AG08396 (cell line): ENCODE measurements at regions not wholly inside any gene's neighbourhood (a gene's known extent, or its start where the extent isn't known, plus 50 kb on each side); places are given as distances from the start of the nearest gene placed in this dataset.
"Not testable (repeated sequence)": the region's sequence is repeated elsewhere in the genome, so short reads cannot be mapped to it uniquely, and the experiment has no call there.

ENCODE experiments used
- DNase-seq: peaks from one replicate; pipeline ENCODE4 v3.0.0; 2012; ENCODE audit warnings: low spot score, mixed read lengths

GRCh38 chr6:93081901-93082300 lies 337.5 kb downstream of the EPHA7 start:
- DNase-seq, result no peak

GRCh38 chr6:93079061-93079460 lies 340.3 kb downstream of the EPHA7 start:
- DNase-seq, result no peak

DNA sequence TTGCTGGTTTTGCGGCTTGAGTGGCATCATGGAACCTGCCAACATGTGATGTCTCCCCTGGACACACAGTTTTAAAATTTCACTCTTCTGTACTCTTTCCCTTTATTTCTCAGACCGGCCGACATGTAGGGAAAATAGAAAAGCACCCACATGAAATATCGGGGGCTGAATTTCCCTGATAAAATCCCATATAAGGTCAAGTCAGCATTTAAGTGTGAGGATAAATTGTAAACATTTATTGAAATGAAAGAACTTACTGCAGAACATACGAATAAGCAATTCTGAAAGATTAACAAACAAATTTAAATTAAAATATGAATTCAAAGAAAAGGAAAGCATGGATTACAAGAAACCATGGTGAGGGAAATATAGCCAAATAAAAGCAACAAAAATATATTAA lies 345.5 kb downstream of the EPHA7 start:
- no peak for DNase-seq

GRCh38 chr6:93069856-93070255 lies 349.5 kb downstream of the EPHA7 start:
- no peak for DNase-seq

- no peak for DNase-seq
These were observed 359.4 kb downstream of the EPHA7 start for GRCh38 chr6:93059911-93060310.

- DNase-seq, result no peak
These were observed 361.8 kb downstream of the EPHA7 start for GRCh38 chr6:93057584-93057983.

- no peak for DNase-seq
These were observed 371.0 kb downstream of the EPHA7 start for GRCh38 chr6:93048381-93048780.

GRCh38 chr6:93047033-93047432 lies 372.3 kb downstream of the EPHA7 start:
- DNase-seq, result no peak

DNA sequence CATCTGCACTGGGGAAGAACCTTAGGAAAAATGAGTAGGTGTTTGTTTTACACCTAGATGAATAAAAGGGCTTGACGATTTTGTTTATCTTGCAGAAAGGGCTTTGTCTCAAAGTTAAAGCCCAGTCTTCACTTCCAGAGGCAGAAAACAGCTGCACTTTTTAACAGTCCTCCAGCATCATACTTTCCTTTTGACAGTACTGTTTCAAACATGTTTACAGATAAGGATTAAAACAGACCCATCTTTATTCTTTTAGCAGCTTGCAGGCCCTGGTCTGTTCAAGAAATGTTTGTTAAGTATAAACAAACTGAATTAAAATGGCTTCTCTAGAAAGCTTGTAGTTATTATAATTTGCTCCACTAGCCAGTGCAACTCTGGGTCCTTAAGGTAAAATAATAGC lies 374.2 kb downstream of the EPHA7 start:
- DNase-seq, result no peak

DNA sequence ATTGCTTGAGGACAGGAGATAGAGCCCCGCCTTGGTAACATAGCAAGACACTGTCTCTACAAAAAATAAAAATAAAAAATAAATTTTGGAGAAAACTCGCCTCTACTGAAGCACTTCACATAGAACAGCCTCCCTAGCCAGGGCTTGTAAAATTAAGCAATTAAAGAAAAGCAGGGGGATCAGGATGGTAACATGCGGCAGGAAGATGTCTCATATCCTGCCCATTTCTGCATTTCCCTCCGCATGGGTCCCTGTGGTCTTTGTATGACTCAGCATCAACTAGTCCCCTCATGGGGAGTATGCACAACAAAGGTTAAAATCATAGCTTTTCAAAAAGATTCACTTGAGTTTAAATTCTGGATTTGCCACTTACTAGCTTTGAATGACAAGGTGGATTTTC lies 379.0 kb downstream of the EPHA7 start:
- DNase-seq, result no peak

- no peak for DNase-seq
These were observed 382.5 kb downstream of the EPHA7 start for GRCh38 chr6:93036835-93037234.

DNA sequence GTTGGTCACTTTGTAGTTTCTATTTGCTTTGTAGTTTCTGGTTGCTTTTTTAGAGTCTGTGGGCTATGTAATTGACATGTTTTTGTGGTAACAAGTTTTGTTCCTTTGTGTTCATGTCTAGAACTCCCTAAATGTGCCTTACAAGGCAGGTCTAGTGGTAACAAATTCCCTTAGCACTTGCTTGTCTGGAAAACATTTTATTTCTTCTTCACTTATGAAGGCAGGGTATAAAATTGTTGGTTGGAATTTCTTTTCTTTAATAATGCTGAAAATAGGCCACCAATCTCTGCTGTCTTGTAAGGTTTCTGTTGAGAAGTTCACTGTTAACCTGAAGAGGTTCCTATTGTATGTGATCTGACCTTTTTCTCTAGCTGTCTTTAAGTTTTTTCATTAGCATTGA lies 383.6 kb downstream of the EPHA7 start:
- no peak for DNase-seq

DNA sequence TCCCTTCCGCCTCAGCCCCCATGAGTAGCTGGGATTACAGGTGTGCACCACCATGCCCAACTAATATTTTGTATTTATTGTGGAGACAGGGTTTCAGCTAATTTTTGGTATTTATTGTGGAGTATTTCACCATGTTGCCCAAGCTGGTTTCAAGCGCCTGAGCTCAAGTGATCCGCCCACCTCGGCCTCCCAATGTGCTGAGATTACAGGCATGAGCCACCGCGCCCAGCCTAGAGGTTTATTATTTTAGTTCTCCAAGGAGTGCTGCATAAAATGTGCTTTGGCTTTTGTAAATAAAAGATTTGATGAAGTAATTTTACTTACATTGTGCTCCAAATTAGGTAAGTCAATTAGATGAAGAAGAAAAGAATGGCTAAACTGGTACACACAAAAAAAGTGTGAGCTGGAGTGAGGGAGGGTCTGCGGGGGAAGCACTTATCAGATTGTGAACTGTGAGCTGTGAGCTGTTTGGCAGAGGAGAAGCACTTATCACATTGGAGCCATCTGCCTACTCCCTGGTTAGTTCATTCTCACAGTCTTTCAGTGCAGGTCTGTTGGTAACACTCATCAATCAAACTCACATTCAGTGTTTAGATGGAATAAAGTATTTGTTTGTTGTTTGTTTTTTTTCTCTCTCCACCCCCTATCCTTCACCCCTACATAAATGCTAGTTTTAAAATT lies 398.0 kb downstream of the EPHA7 start:
- DNase-seq, result no peak

DNA sequence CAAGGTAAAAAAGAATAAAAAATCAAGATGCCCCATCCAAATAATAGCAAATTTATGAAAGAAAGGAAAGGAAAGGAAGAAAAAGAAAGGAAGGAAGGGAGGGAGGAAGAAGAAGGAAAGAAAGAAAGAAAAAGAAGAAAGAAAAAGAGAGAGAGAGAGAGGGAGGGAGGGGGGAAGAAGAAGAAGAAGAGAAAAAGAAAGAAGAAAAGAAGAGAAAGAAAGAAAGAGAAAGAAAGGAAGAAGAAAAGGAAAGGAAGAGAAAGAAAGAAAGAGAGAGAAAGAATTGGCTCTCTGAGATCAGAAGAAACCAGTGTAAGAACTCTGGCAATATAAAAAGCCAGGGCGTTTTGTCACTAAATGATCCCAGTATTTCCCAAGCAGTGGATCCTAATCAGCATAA lies 401.7 kb downstream of the EPHA7 start:
- DNase-seq, result no peak

GRCh38 chr6:93017213-93017612 lies 402.1 kb downstream of the EPHA7 start:
- DNase-seq, result no peak

DNA sequence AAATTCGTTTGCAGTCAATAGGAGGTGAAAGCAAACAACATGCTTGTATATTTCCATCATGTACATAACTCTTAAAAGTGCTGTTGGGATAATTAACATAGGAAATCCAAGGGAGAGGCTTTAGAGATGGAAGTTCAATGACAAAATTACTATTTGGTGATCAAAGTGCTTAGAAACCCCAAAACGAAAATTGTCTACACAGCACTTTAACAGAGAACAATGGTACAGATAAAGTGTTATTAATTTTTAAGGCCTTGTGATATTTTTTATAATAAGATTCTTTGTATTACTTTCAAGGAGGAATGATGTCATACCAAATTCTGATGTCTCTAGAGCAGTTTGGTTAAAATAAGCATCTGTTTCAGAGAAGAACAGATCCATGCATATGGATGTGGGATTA lies 406.3 kb downstream of the EPHA7 start:
- no peak for DNase-seq

DNA sequence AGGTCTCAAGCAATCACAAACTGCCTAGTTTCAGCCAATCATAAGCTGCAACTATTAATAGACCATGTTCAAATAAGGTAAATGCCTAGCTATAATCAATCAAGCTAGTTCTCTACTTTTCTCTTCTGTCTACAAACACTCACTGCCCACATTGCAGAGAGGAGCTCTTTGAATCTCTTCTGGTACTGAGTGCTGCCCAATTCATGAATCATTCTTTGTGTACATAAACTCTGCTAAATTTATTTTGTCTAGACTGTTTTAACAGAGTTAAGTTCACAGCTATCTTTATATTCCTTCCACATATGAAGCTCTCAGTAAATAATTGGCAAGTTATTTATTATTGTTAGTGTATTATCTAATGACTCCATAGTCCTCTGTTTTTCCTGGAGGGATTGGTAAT lies 411.0 kb downstream of the EPHA7 start:
- no peak for DNase-seq

DNA sequence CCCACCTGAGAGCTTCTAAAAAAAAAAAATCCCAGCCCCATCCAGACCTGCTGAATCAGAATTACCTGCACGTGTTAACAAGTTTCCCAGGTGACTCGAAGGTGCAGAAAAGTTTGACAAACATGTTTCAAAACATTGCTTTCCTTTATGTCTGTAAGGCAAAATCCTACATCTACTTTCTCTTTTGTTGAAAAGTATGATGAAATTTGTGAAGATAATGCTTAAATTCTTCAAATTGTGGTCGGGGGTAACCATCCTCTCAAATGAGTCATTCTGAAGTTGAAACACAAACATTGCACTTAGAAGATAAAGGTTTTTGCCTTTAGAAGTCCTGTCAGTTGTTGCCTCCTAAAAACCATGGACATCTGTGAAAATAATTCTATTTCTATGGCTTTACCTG lies 429.7 kb downstream of the EPHA7 start:
- no peak for DNase-seq

- no peak for DNase-seq
These were observed 440.1 kb downstream of the EPHA7 start for GRCh38 chr6:92979281-92979680.

DNA sequence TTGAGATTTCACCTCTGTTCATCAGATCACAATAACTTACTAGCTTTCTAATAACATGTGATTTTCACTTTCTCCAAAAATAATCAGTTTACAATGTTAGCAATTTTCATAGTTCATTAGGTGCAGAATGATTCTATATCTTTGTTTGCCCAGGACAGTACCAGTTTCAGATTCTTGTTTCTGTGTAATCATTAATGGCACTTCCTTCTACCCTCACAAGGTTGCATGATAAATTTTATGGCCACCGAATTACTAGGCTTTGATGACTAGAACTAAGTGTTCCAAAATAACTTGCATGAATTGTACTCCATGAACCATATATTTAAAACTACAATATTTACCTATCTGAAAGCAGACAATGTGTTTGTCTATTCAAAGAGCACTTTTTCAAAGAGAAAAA lies 442.3 kb downstream of the EPHA7 start:
- DNase-seq, result no peak

DNA sequence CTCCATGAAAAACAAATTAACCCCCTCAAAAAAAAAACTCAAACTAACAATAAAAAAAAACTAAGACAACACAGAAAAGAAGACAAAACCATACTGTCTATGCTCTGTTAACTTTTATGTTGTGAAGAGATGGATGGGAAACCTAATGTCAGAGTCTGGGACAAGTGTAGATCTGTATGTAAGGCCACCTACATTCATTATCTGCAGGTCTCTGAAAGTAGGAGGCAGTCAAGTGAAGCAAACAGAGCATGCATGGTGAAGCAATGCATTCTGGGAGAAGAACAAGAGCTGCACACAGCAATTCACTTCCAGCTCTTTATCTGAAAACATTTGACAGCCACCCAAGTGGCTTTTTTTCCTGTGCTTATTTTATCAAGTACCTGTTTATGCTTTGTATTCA lies 452.0 kb downstream of the EPHA7 start:
- no peak for DNase-seq

DNA sequence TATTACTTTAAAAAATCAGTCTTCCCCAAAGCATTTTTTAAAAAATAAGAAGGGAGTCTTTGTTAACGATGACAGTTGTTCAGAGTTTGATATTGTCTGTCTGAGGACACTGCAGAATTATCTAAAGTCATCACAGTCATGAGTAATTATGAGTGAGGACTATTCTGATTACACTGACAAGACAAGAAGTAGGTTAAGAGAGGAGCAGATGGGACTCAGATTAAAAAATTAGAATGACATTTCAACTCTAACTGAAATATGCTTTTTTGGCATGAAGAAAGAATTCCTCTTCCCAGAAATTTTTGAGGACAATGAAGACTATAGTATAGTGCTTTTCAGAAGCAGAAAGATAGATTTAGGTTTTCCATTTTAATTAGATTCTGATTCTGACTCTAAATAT lies 456.5 kb downstream of the EPHA7 start:
- DNase-seq, result no peak

- not testable (repeated sequence) for DNase-seq
These were observed 467.2 kb downstream of the EPHA7 start for GRCh38 chr6:92952111-92952510.

- no peak for DNase-seq
These were observed 473.6 kb downstream of the EPHA7 start for GRCh38 chr6:92945799-92946198.

GRCh38 chr6:92944132-92944531 lies 475.2 kb downstream of the EPHA7 start:
- DNase-seq, result no peak
